ENCODE measurements at regions not wholly inside any gene's neighbourhood (a gene's known extent, or its start where the extent isn't known, plus 50 kb on each side); places are given as distances from the start of the nearest gene placed in this dataset.

DNA sequence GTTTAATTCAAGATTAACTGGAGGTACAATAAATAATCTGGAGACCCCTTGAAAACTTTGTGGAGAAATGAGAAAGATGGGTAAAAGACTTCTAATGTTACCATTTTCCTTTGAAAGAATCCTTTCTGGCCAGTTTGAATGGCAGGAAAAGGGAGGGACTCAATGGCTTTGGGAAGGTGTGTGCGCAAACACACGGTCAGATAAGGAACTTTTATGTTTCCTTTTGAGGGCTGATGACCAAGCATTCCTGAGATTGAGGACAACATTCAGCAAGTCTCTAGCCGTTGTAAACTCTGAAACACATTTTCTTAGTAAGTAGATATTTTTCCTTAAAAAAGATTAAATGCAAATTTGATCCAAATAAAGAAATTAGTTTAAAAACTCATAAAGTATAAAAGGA lies 909.7 kb upstream of the TENM4 start:
- no peak for DNase-seq (ENCODE audit: low read depth)

DNA sequence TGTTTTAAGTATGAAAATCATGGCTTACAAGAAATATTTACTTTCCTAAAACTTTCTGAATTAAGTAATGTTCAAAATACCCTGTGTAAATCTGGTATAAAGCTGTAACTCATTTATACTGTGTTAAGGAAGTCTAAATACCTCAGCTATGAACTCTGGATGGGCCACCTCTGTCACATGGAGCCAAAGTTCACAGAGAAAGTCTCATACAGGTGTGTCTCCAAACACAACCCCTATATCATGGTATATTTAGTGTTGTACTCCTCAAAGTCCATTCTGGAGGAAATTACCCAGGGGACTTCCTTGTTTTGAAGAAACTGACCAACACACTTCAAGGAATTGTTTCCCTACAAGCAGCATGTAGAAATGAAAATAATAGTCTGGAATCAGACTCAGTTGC lies 909.2 kb upstream of the TENM4 start:
- no peak for DNase-seq (ENCODE audit: low read depth)

DNA sequence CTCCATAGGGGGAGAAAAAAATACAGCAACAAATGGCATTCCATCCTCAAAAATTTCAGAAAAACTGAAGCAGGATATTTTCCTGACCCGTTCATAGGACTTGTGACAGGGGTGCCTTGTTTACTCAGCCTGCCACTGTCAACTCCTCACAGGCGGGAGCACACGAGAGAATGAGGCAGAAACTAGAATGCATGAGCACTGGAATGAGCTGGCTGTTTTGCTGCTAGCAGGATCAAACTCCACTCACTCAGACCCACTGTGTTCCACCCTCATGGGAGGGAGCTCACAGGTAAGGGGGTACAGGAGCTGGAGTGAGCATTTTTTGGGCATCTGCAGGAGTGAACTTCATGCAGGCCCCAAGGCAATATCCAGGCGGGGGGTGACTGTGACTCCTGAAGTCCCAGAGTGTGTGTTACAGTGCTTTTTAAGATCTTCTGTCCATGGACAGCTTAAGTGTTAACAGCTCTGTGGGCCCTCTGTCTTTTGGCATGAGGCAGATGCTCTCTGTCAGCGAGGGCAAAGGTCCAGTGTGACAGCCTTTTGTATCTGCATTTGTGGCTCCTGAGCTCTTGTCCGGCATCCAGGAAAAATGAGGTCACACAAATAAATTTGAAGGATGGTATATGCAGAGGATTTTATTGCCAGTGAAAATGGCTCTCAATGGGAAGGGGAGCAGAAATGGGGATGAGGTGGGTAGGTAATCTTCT lies 905.7 kb upstream of the TENM4 start:
- no peak for DNase-seq (ENCODE audit: low read depth)

DNA sequence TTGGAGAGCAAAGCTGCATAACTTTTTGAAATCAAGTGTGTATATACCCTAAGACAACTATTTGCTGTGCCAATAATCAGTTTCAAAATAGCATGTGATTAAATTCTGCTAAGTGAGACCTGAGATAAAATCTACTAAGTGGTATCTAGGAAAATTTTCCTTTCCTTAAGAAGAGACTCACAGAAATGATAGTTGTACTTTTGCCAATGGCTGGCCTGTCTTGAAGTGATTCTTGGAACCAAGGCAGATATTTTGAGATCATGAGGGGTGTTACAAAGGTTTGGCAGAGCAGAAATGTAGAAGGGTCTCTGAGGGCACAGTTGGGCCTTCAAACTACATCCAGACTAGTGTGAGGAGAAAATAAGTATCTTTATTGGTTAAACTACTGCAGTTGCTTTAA lies 902.6 kb upstream of the TENM4 start:
- DNase-seq (ENCODE audit: low read depth): no peak

DNA sequence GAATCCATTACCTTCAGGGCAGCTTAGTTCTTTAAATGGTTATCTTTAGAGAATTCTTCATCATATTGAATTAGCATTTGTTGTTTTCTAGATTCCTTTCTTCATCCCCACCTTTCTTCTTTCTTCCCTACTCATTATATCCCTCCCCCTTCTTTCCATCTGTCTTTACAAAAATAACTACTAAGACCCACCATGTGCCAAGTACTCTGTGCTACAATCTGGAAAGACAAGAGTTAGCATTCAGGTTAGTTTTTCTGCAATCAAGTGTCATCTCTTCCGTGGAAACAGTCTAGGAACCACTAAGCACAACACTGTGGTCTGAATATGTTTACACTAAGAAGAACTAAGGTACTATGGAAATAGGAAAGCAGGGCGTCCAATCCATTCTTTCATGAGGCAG lies 897.4 kb upstream of the TENM4 start:
- DNase-seq (ENCODE audit: low read depth): no peak

DNA sequence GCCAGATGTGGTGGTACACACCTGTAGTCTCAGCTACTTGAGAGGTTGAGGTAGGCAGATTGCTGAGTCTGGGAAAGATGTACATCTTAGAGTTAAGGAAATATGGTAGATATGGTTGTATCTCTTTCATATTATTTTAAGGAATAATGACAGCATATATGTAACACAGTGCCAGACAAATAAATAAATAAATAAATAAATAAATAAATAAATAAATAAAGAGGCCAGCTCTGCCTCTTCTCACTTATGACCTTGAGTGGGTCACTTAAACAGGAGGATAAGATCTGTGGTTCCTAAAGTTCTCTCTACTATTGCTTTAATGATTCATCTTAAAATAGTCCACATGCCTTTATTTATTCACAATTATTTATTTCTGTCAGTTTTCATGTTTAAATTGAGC lies 890.9 kb upstream of the TENM4 start:
- DNase-seq (ENCODE audit: low read depth): no peak

DNA sequence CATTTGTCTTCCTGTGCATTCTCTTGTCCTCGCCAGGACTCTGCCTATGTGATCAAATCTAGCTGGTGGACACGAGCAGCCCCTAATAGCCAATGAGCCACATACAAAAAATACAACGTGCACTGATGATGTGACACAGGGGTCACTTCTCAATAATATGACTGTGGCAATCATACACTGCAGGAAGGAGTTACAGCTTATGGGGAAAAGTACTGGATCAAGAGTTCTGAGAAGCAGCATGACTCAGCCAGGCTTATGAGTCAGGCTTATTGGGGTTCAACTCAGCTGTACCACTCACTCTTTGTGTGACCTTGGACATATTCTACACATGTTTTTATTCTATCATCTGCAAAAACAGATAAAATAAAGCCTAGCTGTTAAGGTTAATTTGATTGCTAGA lies 889.4 kb upstream of the TENM4 start:
- DNase-seq (ENCODE audit: low read depth): no peak

DNA sequence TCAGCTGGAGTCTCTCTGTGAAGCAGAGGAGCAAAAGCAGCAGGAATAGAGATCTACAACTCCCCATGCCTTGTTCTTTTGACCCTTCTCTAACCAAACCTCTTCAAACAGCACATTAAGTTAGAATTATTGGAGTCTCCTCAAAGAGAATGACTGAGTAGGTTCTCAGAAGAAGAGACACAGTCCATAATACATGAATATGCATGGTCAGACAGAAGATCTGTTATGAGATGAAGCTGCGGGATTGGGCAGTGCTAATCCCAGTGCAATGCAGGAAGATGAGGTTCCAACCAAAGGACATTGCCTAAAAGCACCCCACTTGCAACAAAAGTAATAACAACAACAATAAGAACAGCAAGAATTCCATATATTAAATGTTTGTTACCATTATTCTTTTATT lies 887.9 kb upstream of the TENM4 start:
- no peak for DNase-seq (ENCODE audit: low read depth)

DNA sequence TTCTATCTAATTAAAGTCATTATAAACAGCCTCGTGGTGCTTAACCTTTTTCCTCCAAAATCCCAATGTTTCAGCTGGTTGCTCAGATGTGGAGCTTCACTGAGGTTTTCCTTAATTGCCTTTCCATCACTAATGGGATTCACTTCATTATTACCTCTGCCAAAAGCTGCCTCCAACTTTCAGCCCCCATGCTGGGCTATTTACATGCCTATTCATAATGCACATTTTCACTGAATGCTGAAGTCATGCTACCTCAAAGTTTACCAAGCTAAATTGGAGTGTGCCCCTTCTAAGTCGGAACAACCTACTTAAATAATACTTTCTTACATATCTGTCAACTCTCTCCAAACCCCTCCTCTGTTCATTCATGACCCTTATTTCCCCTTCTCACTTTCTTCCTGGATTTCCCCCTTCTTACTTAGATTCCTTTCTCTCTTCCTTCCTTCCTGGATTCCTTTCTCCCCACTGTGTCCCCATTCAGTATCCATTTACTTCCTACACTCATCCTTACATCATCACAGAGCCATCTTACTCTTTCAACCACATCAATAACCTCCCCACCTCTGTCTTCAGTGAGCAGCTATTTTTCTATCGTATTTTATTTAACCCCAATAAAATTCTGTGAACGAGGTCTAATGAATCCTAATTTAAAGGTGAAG lies 887.3 kb upstream of the TENM4 start:
- no peak for DNase-seq (ENCODE audit: low read depth)

DNA sequence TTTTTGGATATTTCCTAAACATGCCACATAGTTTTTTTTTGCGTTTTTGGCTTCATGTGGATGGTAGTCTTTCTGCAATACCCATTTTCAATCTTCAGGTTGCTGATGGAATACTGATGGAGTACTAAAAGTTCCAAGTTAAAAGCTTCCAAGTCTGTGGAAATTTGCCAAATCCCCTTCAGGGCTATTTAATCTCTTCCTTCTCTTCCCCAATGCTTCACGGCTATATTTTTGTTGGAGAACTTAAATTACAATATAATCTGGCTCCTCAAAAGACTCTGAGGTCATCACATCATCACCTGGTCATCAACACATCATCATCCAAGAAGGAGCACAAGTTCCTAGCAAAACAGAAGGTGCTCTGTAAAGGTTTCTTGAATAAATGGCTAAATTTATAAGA lies 881.0 kb upstream of the TENM4 start:
- DNase-seq (ENCODE audit: low read depth): no peak

DNA sequence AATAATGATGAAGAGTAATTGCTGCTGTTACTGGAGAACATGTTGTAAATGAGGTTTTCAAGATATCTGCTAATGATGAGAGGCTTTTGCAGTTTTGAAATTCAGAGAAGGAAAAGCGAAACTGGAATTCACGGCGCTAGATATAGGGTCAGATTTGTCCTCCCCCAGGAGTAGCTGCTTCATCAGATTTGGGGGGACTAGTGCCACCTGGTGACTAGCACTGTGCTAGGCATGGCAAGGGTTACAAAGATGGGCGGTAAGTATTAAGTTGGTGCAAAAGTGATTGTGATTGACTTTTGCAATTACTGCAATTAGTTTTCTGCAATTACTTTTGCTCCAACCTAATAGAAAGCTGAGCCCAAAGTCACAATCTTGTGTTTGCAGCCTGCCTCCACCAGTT lies 879.9 kb upstream of the TENM4 start:
- no peak for DNase-seq (ENCODE audit: low read depth)

DNA sequence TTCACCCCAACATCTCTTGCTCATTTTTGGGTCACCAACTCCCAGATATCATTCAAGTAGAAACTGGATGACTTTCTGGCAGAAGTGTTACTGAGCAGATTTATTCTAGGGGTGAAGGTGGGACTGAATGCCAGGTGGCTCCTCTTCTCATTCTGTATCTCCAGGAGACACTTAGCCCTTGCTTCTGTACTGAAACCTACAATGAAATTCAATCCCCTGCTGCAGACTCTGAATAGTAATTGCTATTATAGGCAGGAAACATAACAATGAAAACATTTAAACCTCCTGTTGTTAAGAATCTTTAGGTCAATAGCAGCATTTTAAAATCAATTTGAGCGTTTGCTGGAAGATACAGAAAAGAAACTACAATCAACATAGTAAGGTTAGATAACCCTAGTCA lies 879.4 kb upstream of the TENM4 start:
- DNase-seq (ENCODE audit: low read depth): no peak

DNA sequence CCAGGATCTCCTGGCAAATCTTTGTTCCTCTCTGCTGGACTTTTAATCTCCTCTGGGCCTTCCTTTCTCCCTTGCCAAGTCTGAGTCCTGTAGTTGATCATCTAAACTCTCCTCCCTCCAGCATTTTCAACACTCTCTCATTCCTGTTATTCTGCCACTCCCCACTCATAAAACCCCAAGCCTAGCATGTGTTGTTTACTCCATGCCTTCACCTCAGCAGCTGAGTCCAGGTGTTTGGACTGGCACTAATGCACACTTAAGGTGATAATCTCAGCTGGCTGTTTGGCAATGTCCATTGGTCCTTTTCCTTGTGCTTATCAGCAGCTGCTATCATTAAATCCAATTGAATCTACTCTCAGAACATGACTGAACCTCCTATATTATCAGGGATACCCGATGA lies 876.8 kb upstream of the TENM4 start:
- no peak for DNase-seq (ENCODE audit: low read depth)

DNA sequence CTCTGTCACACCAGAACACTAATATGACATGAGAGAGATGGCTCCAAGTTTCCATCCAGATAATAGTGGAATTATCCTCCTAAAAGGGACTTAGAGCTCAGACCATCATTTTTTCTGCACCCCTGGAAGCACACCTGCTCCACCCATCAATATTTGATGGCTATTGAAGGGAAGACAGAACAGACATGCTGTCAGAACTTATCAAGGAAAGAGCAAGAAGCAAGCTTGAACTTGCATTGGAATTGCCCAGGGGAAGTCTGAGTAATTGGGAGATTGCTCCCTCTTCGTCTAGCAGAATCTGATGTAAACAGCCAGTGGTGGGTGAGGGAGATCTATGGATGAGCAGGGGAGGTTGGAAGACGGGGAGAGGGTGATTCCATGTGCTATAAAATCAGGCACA lies 874.4 kb upstream of the TENM4 start:
- no peak for DNase-seq (ENCODE audit: low read depth)

DNA sequence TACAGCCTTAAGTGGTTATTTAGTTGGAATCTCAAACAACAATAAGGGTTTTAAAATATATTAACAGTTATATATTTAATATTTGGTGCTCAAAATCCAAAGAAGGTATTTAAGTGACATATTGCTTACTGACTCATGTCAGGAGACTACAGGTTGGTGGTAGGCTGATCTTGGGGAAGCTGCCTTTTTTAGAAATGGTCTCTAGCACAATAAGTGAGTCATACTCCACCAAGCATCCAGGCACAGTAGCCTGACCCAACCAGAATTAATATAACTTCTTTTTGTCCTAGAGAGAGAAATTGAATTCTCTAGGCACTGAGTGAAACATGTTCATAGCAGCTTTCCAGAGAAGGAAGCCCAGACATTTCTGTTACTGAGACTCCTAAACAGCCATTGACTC lies 868.5 kb upstream of the TENM4 start:
- DNase-seq (ENCODE audit: low read depth): no peak

DNA sequence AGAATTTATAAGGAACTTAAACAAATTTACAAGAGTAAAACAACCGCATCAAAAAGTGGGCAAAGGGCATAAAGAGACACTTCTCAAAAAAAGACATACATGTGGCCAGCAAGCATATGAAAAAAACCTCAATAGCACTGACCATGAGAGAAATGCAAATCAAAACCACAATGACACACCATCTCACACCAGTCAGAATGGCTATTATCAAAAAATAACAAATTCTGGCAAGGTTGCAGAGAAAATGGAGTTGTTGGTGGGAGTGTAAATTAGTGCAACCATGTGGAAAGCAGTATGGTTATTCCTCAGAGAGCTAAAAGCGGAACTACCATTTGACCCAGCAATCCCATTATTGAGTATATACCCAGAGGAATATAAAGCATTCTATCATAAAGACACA lies 866.8 kb upstream of the TENM4 start:
- DNase-seq (ENCODE audit: low read depth): no peak

DNA sequence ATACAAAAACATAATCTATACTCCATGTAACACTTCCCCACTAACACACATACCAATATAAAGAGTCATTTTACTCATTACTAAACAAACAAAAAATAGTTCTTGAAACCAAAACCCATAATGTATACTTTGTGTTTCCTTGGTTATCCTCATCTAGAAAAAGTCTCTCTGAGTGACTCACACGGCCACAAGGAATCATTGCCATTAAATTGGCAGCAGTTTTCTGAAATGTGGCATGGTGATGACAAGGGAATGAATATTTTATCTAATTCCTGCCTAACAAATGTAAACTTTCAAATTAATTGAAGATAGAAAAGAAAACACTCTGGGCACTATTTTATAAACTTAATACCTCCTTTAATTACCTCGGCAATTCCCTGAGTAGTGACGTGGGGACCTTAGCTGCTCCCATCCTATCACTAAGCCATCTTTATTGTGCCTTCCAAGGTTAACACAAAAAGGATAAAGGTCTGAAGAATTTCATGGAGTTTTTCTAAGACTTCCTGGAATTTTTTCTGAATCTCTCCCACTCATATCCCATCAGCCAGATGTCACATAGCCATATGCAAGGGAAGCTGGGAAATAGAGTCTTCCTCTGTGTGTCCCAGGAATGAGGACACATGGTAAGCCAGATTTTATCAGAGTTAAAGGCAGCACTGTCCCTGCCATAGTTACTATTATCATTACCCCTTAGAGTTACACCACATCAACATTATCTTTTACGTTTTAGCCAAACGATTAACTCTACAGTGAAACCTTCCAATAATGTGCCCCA lies 857.2 kb upstream of the TENM4 start:
- DNase-seq (ENCODE audit: low read depth): peak; percentile 41

DNA sequence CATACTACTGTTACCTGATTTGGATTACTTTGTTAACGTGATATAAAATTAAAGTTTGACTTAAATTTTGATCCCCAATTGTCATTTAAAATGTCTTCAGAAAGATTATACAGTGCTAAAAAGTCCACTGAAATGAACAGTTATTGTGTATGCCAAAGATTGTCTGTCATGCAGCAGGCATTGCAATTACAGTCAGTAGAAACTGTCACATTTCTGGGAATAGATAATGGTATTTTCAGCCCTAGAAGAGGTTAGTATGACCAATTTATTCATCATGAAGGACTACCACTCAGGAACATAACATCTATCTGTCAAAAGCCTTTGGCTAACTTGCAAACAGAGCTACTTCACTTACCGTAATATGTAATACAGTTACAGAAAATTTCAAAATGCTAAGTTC lies 852.5 kb upstream of the TENM4 start:
- DNase-seq (ENCODE audit: low read depth): no peak

DNA sequence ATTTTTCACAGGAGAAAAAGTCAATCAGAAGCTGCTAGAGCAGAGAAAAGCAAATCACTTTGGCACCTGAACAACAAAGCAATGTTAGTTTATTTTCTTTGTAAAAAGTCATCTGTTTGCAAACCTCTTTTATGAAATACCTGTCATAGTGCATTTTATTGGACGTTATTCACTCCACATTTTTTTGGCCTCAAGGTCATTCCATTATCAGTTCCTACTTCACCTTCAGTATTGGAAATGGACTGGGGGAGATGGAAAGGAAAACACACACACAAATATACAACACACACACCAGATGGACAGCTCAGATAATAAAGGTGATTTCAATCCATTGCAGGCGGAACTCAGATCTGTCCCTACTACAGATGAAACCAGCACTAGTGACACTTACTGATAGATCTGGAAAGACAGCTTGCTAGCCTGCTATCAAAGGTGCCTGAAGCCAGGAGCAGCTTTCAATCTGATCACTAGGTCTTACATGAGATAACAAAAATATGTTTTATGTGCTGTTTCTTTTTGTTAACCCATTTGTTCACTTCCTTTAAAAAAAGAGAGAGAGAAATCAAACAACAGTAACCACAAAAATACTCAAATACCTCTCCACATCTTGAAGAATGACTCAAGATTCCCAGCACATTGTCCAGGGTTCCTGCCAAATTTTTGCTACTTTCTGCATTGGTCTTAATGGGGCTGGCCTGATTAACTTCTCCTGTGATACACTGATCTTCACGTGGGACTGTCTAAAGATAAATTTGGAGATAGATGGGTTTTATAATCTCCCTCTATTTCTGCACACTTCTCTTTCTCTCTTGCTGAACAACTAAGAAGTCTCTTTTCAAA lies 844.3 kb upstream of the TENM4 start:
- peak; percentile 2 for DNase-seq (ENCODE audit: low read depth)

DNA sequence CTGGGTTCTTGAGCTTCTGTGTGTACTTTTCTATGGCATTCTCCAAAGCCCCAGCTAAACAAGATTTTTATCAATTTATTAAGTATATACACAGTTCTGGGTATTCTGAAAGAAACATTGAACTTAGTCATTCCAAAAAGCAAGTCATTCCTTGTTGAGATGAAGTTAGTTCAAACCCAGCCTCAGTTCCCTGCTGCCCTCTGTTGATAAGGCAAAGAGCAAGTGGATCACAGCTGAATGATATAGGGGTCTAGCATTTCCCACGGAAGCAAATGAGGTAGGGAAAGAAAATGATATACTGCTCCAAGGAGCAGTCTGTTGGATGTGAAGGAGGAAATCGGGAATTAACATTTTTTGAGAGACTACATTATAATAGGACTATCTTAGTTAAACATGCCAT lies 841.8 kb upstream of the TENM4 start:
- no peak for DNase-seq (ENCODE audit: low read depth)

DNA sequence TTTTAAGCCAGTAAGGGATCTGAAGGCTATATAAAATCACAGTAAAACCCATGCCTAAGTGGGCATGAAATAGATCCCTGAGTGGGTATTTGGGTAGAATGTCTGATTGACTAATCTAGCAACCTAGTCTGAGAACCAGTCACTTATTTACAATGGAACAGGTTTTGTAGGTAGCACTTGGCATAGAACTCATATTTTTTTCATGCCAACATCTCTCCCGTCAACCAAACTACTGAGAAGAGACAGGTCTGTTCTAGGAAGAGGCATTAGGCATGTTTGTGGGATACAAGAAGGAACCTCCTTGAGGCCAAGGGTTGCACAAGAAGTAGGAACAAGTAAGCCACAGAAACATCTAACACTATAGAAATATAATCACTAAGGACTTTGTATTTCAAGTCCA lies 840.4 kb upstream of the TENM4 start:
- DNase-seq (ENCODE audit: low read depth): no peak

DNA sequence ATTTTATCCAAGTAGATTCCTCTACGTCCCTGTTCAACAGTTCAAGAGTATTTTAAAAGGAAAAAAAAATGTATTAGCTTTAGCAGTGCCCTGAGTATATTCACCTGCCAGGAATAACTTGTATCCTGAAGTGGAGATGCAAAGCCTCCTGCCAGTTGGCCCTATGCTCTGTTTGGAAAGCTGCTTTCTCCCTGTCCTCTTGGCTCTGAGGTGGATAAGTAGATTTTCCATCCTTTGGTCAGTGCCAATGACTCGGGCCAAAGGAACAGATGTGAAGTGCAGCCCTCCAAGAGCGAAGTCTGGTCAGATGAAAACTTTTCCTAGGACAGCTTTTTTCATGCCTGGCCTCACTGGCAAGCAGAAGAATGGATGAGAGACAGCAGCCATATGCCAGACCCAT lies 839.9 kb upstream of the TENM4 start:
- DNase-seq (ENCODE audit: low read depth): no peak

DNA sequence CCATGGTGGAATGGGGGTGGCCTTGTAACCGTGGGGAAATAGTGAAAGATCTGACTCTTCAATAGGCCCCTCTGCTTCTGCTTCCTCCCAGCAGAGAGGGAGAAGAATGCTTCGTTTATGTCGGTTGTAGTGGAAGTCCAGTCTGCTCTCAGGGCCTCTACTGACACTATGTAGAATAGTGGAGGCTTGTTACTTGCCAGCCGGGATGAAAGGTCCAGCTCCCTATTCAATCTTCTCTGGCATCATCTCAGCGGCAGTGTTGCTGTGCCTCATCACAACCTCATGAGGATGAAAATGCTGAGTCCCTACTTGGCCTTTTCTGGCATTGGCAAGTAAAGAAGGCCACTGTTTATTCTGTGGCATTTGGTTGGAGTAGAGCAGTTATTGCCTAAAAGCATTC lies 820.9 kb upstream of the TENM4 start:
- DNase-seq (ENCODE audit: low read depth): no peak
